Astrocyte (in vitro differentiated cells and primary cell): ENCODE measurements at regions not wholly inside any gene's neighbourhood (a gene's known extent, or its start where the extent isn't known, plus 50 kb on each side); places are given as distances from the start of the nearest gene placed in this dataset.

ENCODE experiments used
- CTCF ChIP-seq: IDR thresholded peaks from 2 replicates; pipeline ENCODE4 v1.5.1; 2011; ENCODE audit warnings: low read depth, mild to moderate bottlenecking, inconsistent platforms, low read length, moderate library complexity; ENCODE audit not compliant: insufficient read depth
- EZH2 ChIP-seq: IDR thresholded peaks from 2 replicates; pipeline ENCODE4 v1.6.1; 2012; ENCODE audit warnings: mild to moderate bottlenecking, low read length, inconsistent platforms; ENCODE audit not compliant: insufficient read depth

DNA sequence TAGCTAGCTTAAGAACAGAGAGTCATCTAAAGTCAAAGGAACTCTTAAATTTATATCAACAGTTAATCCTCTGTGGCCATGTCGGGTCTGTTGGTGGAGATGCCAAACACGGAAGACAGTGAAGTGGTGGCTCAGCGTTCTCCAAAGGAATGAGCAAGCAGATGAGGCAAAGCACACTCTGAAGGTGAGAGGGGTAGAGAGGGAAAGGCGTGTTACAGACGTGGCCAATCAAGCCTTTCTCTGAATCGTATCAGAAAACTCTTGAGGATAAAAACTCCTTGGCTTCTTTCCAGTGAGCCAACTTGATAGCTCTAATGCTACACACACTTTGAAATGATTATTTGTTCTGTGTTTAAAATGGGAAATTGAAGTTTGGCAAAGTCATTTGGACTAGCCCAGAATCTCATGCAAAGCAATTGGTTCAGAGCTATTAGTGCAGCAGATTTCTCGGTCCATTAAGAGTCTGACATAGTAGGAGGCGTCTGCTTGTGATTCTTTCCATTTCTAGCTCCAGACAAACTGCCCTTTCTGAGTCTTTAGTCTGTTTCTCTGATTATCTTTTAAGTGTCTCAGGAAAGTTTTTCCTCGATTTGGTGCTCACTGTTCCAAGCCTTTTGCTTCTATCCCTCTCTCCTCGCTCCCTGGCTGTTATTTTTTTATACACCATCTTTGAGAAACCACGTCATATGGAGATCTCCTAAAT, 57.5 kb upstream of the CPO start:
- TF ChIP-seq CTCF = no peak
- TF ChIP-seq EZH2 = no peak
